DND-41 (cell line): ENCODE measurements at regions not wholly inside any gene's neighbourhood (a gene's known extent, or its start where the extent isn't known, plus 50 kb on each side); places are given as distances from the start of the nearest gene placed in this dataset.

Source experiments
- ATAC-seq: fragments of 200-7000 bp; cut with Tn5 transposase; 3 replicates; pipeline ENCODE4 v1.9.1; 2021; ENCODE audit warnings: low read depth; ENCODE audit not compliant: insufficient read depth
- DNase-seq: peaks from one replicate; pipeline ENCODE4 v3.0.0-alpha.2; 2020
- H2AFZ ChIP-seq: 2 replicates; pipeline ENCODE4 v1.6.0; 2012; ENCODE audit warnings: low read depth, low read length
- H3K27ac ChIP-seq: 2 replicates; pipeline ENCODE4 v1.5.1; 2012; ENCODE audit warnings: low read length, inconsistent platforms
- H3K27me3 ChIP-seq: fragments of 200-600 bp; sonication (generic); 2 replicates; pipeline ENCODE4 v1.6.0; 2012; ENCODE audit warnings: low read length, mild to moderate bottlenecking, inconsistent platforms; ENCODE audit not compliant: insufficient read depth, poor library complexity
- H3K36me3 ChIP-seq: 2 replicates; pipeline ENCODE4 v1.5.1; 2012; ENCODE audit warnings: low read length, inconsistent platforms; ENCODE audit not compliant: insufficient read depth
- H3K4me1 ChIP-seq: 2 replicates; pipeline ENCODE4 v1.5.1; 2012; ENCODE audit warnings: mild to moderate bottlenecking, low read length; ENCODE audit not compliant: insufficient read depth
- H3K4me2 ChIP-seq: 2 replicates; pipeline ENCODE4 v1.6.0; 2012; ENCODE audit warnings: mild to moderate bottlenecking, moderate library complexity, low read length, inconsistent platforms; ENCODE audit not compliant: insufficient read depth
- H3K4me3 ChIP-seq, 2 experiments: fragments of 200-600 bp in 1 of 2; shearing (Covaris generic) in 1 of 2; 2 replicates each; pipeline ENCODE4 v1.5.1; 2012 to 2016; ENCODE audit warnings: inconsistent platforms in 2 of 2, low read length in 2 of 2, mild to moderate bottlenecking in 2 of 2, low read depth in 1 of 2, moderate library complexity in 1 of 2
- H3K79me2 ChIP-seq: 2 replicates; pipeline ENCODE4 v1.6.0; 2012; ENCODE audit warnings: low read length, inconsistent platforms; ENCODE audit not compliant: insufficient read depth
- H3K9ac ChIP-seq: 2 replicates; pipeline ENCODE4 v1.6.0; 2012; ENCODE audit warnings: low read depth, mild to moderate bottlenecking, inconsistent platforms, low read length, moderate library complexity
- H3K9me3 ChIP-seq: 2 replicates; pipeline ENCODE4 v1.5.1; 2012; ENCODE audit warnings: low read length, moderate library complexity, mild to moderate bottlenecking, inconsistent platforms; ENCODE audit not compliant: insufficient read depth, severe bottlenecking
- H4K20me1 ChIP-seq: 2 replicates; pipeline ENCODE4 v1.6.0; 2012; ENCODE audit warnings: low read length; ENCODE audit not compliant: insufficient read depth
- EZH2 ChIP-seq: IDR thresholded peaks from 3 replicates; pipeline ENCODE4 v1.6.1; 2012; ENCODE audit warnings: borderline replicate concordance, low read depth, mild to moderate bottlenecking, moderate library complexity, low read length, inconsistent platforms; ENCODE audit not compliant: severe bottlenecking
- TF ChIP-seq, protein P1 (sequence below): IDR thresholded peaks from 2 replicates; pipeline ENCODE4 v1.5.1; 2012; ENCODE audit warnings: borderline replicate concordance, low read length, moderate library complexity, mild to moderate bottlenecking; ENCODE audit not compliant: poor library complexity, severe bottlenecking; ENCODE audit errors: extremely low read depth

DNA sequence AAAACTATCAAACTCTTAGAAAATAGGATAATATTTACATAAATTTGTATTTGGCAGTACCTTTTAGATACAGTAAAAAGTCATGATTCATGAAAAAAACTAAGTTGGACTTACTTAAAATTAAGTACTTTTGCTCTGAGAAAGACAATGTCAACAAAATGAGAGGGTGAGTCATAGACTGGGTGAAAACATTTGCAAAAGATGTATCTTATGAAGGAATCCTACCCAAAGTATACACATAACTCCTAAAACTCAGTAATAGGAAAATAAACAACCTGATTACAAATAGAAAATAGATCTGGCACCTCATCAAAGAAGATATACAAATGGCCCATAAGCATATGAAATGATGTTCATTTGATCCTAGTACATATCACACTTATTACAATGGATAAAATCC is 1154.6 kb downstream of the JRKL start:
- Histone ChIP-seq H3K4me2 (no peak overlapping the region), H3K36me3 (no peaks in the 10 kb centered on the region), H3K4me3 (no peak overlapping the region), H3K4me1 (no peaks in the 10 kb centered on the region), H3K27me3 (no peaks in the 10 kb centered on the region), H3K79me2 (no peaks in the 10 kb centered on the region), H3K27ac (no peak overlapping the region), H3K9ac (no peak overlapping the region), H3K9me3 (no peaks in the 10 kb centered on the region), H2AFZ (no peak overlapping the region), H4K20me1 (no peaks in the 10 kb centered on the region)
- ATAC-seq (no peak), DNase-seq (no peak)
- TF ChIP-seq EZH2: no peak
- TF ChIP-seq, protein P1, sequence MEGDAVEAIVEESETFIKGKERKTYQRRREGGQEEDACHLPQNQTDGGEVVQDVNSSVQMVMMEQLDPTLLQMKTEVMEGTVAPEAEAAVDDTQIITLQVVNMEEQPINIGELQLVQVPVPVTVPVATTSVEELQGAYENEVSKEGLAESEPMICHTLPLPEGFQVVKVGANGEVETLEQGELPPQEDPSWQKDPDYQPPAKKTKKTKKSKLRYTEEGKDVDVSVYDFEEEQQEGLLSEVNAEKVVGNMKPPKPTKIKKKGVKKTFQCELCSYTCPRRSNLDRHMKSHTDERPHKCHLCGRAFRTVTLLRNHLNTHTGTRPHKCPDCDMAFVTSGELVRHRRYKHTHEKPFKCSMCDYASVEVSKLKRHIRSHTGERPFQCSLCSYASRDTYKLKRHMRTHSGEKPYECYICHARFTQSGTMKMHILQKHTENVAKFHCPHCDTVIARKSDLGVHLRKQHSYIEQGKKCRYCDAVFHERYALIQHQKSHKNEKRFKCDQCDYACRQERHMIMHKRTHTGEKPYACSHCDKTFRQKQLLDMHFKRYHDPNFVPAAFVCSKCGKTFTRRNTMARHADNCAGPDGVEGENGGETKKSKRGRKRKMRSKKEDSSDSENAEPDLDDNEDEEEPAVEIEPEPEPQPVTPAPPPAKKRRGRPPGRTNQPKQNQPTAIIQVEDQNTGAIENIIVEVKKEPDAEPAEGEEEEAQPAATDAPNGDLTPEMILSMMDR: no peak

DNA sequence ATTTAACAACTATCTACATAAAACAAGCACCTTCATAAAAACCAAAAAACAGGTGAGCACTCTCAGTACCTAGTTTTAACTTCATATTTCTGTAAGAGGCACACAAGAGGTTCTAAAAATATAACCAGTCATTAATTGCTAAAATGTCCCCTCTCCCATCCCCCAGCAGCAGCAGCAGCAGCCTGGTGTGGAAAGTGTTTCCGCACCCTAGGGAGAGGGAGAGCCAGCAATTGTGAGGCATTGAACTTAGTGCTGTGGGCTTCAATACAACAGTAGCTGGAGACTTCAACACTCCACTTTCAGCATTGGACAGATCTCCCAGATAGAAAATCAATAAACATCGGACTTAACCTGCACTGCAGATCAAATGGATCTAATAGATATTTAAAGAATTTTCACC is 1158.5 kb downstream of the JRKL start:
- TF ChIP-seq, protein P1: no peak
- TF ChIP-seq EZH2: no peak
- Histone ChIP-seq H3K4me2 (no peak overlapping the region), H2AFZ (no peak overlapping the region), H3K36me3 (no peaks in the 10 kb centered on the region), H3K27me3 (no peaks in the 10 kb centered on the region), H3K79me2 (no peaks in the 10 kb centered on the region), H3K4me1 (no peaks in the 10 kb centered on the region), H3K27ac (no peak overlapping the region), H3K9me3 (no peaks in the 10 kb centered on the region), H3K4me3 (no peak overlapping the region), H3K9ac (no peak overlapping the region), H4K20me1 (no peaks in the 10 kb centered on the region)
- DNase-seq (no peak), ATAC-seq (no peak)

DNA sequence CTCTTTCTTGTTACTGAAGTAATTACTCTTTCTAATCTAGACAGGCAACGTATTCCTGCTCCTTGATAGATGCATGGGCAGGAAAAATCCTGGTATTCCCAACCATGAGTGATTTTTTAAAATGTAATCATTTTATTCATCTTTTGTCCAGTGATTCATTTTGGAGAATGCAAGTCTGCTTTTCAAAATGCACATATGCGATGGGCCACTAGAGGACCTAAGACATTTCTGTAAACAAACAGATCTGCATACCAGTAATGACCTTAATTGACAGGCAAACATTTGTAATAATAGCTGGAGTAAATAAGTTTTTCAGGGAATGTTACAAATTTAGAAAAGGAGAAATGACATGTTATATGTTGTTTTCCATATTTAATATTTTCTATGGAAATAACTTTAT is 1167.6 kb downstream of the JRKL start:
- H4K20me1 ChIP-seq: no peaks in the 10 kb centered on the region
- H3K27me3 ChIP-seq: no peaks in the 10 kb centered on the region
- no peak overlapping the region for H3K4me3 ChIP-seq
- no peaks in the 10 kb centered on the region for H3K36me3 ChIP-seq
- H3K4me2 ChIP-seq: no peak overlapping the region
- no peak overlapping the region for H3K27ac ChIP-seq
- TF ChIP-seq EZH2: no peak
- TF ChIP-seq, protein P1: no peak
- no peaks in the 10 kb centered on the region for H3K9me3 ChIP-seq
- DNase-seq (no peak), ATAC-seq (no peak)
- H2AFZ ChIP-seq: no peak overlapping the region
- no peaks in the 10 kb centered on the region for H3K79me2 ChIP-seq
- H3K4me1 ChIP-seq: no peaks in the 10 kb centered on the region
- H3K9ac ChIP-seq: no peak overlapping the region

DNA sequence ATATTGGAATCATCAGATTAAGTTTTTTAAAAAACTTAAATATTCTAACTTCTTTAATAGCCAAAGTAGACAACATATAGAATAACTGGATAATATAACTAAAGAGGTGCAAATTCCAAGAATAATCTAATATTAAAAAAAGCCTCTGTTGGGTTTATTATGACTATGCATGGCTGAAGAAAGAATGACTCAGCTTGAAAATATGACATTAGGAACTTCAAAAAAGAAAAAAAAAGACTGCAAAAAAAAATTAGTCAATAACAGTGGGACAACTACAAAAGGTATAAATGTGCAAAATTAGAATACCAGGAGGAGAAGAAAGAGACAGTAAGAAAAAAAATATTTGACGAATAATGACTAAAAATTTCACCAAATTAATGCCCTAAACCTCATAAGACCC is 1178.0 kb downstream of the JRKL start:
- ATAC-seq (no peak), DNase-seq (no peak)
- Histone ChIP-seq H3K36me3 (no peaks in the 10 kb centered on the region), H3K4me1 (no peaks in the 10 kb centered on the region), H3K9me3 (no peaks in the 10 kb centered on the region), H3K27me3 (no peaks in the 10 kb centered on the region), H3K27ac (no peak overlapping the region), H3K9ac (no peak overlapping the region), H2AFZ (no peak overlapping the region), H3K79me2 (no peaks in the 10 kb centered on the region), H3K4me3 (no peak overlapping the region), H3K4me2 (no peak overlapping the region), H4K20me1 (no peaks in the 10 kb centered on the region)
- TF ChIP-seq, protein P1: no peak
- TF ChIP-seq EZH2: no peak
